Breast epithelium (tissue), 3 donors: ENCODE measurements at regions not wholly inside any gene's neighbourhood (a gene's known extent, or its start where the extent isn't known, plus 50 kb on each side); places are given as distances from the start of the nearest gene placed in this dataset.

Experiments
- CTCF ChIP-seq, 3 donors: fragments of 450-650 bp; IDR thresholded peaks; one replicate each; pipeline ENCODE4 v1.5.1; 2016 to 2017; ENCODE audit warnings: antibody characterized with exemption in 3 of 3, mild to moderate bottlenecking in 3 of 3, moderate library complexity in 3 of 3
- POLR2A ChIP-seq: fragments of 450-650 bp; IDR thresholded peaks from one replicate; pipeline ENCODE4 v1.6.1; 2016; ENCODE audit warnings: antibody characterized with exemption, mild to moderate bottlenecking, moderate library complexity
- POLR2AphosphoS5 ChIP-seq, 3 donors: sonication (generic); formaldehyde crosslinking; IDR thresholded peaks; one replicate each; pipeline ENCODE4 v1.6.1; 2017; ENCODE audit warnings: antibody characterized with exemption in 3 of 3

GRCh38 chr4:107203733-107204132 is 167.6 kb upstream of the DKK2 start:
- no peak for TF ChIP-seq CTCF (IDR thresholded peaks at IDR 0.05)
- no peak for TF ChIP-seq POLR2A
- TF ChIP-seq POLR2AphosphoS5 (IDR thresholded peaks at IDR 0.05) = no peak
